Lung (tissue), 11 donors: ENCODE measurements at regions not wholly inside any gene's neighbourhood (a gene's known extent, or its start where the extent isn't known, plus 50 kb on each side); places are given as distances from the start of the nearest gene placed in this dataset.

Experiments used
- ATAC-seq: fragments of 200-7000 bp; cut with Tn5 transposase; one replicate; pipeline ENCODE4 v1.9.1; 2020; ENCODE audit warnings: moderate number of reproducible peaks; ENCODE audit not compliant: insufficient read depth, low FRiP score
- DNase-seq, 3 donors: peaks; one replicate each; pipeline ENCODE4 v3.0.0-alpha.2; 2013 to 2017
- H3K27ac ChIP-seq, 2 donors: one replicate each; pipeline ENCODE4 v1.5.1; 2013; ENCODE audit warnings: mild to moderate bottlenecking in 2 of 2, moderate library complexity in 2 of 2, control low read depth in 1 of 2, inconsistent platforms in 1 of 2, low read depth in 1 of 2, low read length in 1 of 2
- H3K27me3 ChIP-seq, 3 donors: one replicate each; pipeline ENCODE4 v1.5.1; 2013; ENCODE audit warnings: low read length in 2 of 3; ENCODE audit not compliant: control insufficient read depth in 3 of 3, insufficient read depth in 3 of 3
- H3K36me3 ChIP-seq, 4 donors: one replicate each; pipeline ENCODE4 v1.5.1; 2013; ENCODE audit warnings: low read length in 4 of 4, mild to moderate bottlenecking in 1 of 4, moderate library complexity in 1 of 4; ENCODE audit not compliant: control insufficient read depth in 4 of 4, insufficient read depth in 4 of 4
- H3K4me1 ChIP-seq, 5 donors: one replicate each; pipeline ENCODE4 v1.5.1; 2013; ENCODE audit warnings: low read length in 5 of 5, mild to moderate bottlenecking in 2 of 5, moderate library complexity in 1 of 5; ENCODE audit not compliant: control insufficient read depth in 5 of 5, insufficient read depth in 5 of 5
- H3K4me3 ChIP-seq: one replicate; pipeline ENCODE4 v1.5.1; 2013; ENCODE audit warnings: mild to moderate bottlenecking, control low read depth, moderate library complexity
- H3K9ac ChIP-seq, 2 donors: one replicate each; pipeline ENCODE4 v1.5.1; 2013; ENCODE audit warnings: low read length in 2 of 2, control low read depth in 1 of 2; ENCODE audit not compliant: insufficient read depth in 1 of 2
- H3K9me3 ChIP-seq, 4 donors: one replicate each; pipeline ENCODE4 v1.5.1; 2013; ENCODE audit warnings: low read length in 3 of 4, mild to moderate bottlenecking in 1 of 4, moderate library complexity in 1 of 4; ENCODE audit not compliant: control insufficient read depth in 4 of 4, insufficient read depth in 3 of 4
- CTCF ChIP-seq: IDR thresholded peaks from 2 replicates; pipeline ENCODE4 v1.5.1; 2012; ENCODE audit warnings: mild to moderate bottlenecking; ENCODE audit errors: control extremely low read depth, extremely low read depth
- WGBS, 2 donors: extraction: QIAGEN DNeasy Blood & Tissue Kit; methylation state at CpG; one replicate each; pipeline ENCODE4 v1.1.7; 2013; 5-methylcytosine and 5-hydroxymethylcytosine counted together
- donor health status: control.
- donor health status: control.
- donor health status: Bipolar disorder and iron deficiency.
- donor health status: healthy.
- donor health status: DM: yes; HTN: yes; CAD: no.

GRCh38 chr4:111187108-111187507 lies 564.2 kb upstream of the PITX2 start:
- 84 to 90% methylated on average over 2 of the region's 2 CpGs for WGBS, 2 donors
- no peaks in the 10 kb centered on the region for H3K27me3 ChIP-seq
- H3K4me3 ChIP-seq, result no peak overlapping the region
- no peak for TF ChIP-seq CTCF
- no peaks in the 10 kb centered on the region for H3K36me3 ChIP-seq
- no peak for ATAC-seq
- H3K9me3 ChIP-seq, result peaks cover 0 to 7% (median 0%) of the 10 kb centered on the region in 4 donors
- no peaks in the 10 kb centered on the region for H3K4me1 ChIP-seq
- peak in 1 of 3 donors; percentile 0 for DNase-seq
- H3K9ac ChIP-seq, result no peak overlapping the region
- H3K27ac ChIP-seq, result no peak overlapping the region

- ATAC-seq (no peak), DNase-seq (no peak)
- Histone ChIP-seq H3K27ac (no peak overlapping the region), H3K36me3 (no peaks in the 10 kb centered on the region), H3K4me3 (no peak overlapping the region), H3K4me1 (no peaks in the 10 kb centered on the region), H3K9me3 (peaks cover 0 to 3% (median 0%) of the 10 kb centered on the region in 4 donors), H3K27me3 (no peaks in the 10 kb centered on the region), H3K9ac (no peak overlapping the region)
- 55 to 71% methylated on average over 1 of the region's 1 CpG for WGBS, 2 donors
- TF ChIP-seq CTCF, result no peak
These were observed 575.6 kb upstream of the PITX2 start for GRCh38 chr4:111198446-111198845.

GRCh38 chr4:111204797-111205196 lies 581.9 kb upstream of the PITX2 start:
- Histone ChIP-seq H3K9ac (no peak overlapping the region), H3K4me3 (no peak overlapping the region)
- WGBS, 2 donors, result 57 to 61% methylated on average over 4 of the region's 4 CpGs

More at GRCh38 chr4:111204797-111205196, 581.9 kb upstream of the PITX2 start:
- no peak for TF ChIP-seq CTCF
- Histone ChIP-seq H3K9me3 (no peaks in the 10 kb centered on the region), H3K36me3 (no peaks in the 10 kb centered on the region), H3K27me3 (no peaks in the 10 kb centered on the region), H3K27ac (no peak overlapping the region), H3K4me1 (no peaks in the 10 kb centered on the region)
- ATAC-seq, result no peak
- no peak for DNase-seq
